Nephron progenitor cell (in vitro differentiated cells): ENCODE measurements at regions not wholly inside any gene's neighbourhood (a gene's known extent, or its start where the extent isn't known, plus 50 kb on each side); places are given as distances from the start of the nearest gene placed in this dataset.

Experiments
- DNase-seq: peaks from one replicate; pipeline ENCODE4 v3.0.0; 2021
- H3K27ac Mint-ChIP-seq: 2 replicates; pipeline ENCODE4 v1.8.0; 2021; ENCODE audit warnings: mild to moderate bottlenecking, moderate library complexity, mixed read lengths
- H3K27me3 Mint-ChIP-seq: 2 replicates; pipeline ENCODE4 v1.8.0; 2021; ENCODE audit warnings: mild to moderate bottlenecking, low read depth, mixed read lengths; ENCODE audit not compliant: poor library complexity
- H3K36me3 Mint-ChIP-seq: 2 replicates; pipeline ENCODE4 v1.8.0; 2021; ENCODE audit warnings: low read depth, mixed read lengths
- H3K4me1 Mint-ChIP-seq: 2 replicates; pipeline ENCODE4 v1.8.0; 2021; ENCODE audit warnings: mixed read lengths
- H3K4me3 Mint-ChIP-seq: 2 replicates; pipeline ENCODE4 v1.8.0; 2021; ENCODE audit warnings: mild to moderate bottlenecking, moderate library complexity, mixed read lengths
- H3K9me3 Mint-ChIP-seq: 2 replicates; pipeline ENCODE4 v1.8.0; 2021; ENCODE audit warnings: mild to moderate bottlenecking, moderate library complexity, mixed read lengths
- CTCF ChIP-seq: fragments of 200-600 bp; sonication (generic); IDR thresholded peaks from 2 replicates; pipeline ENCODE4 v1.5.0; 2021; ENCODE audit warnings: antibody characterized with exemption

- Mint-ChIP-seq H3K4me3 (no peak overlapping the region), H3K27me3 (peaks cover 4% of the 10 kb centered on the region), H3K27ac (no peak overlapping the region), H3K4me1 (peaks cover 25% of the 10 kb centered on the region), H3K36me3 (no peaks in the 10 kb centered on the region), H3K9me3 (no peaks in the 10 kb centered on the region)
- TF ChIP-seq CTCF = no peak
- no peak for DNase-seq
Observed at GRCh38 chr11:92501066-92501739, 276.6 kb downstream of the FAT3 start.

GRCh38 chr11:92504004-92504403 lies 279.4 kb downstream of the FAT3 start:
- no peak for TF ChIP-seq CTCF
- Mint-ChIP-seq H3K27me3 (peaks cover 4% of the 10 kb centered on the region), H3K27ac (no peak overlapping the region), H3K4me1 (peaks cover 15% of the 10 kb centered on the region), H3K4me3 (no peak overlapping the region), H3K9me3 (no peaks in the 10 kb centered on the region), H3K36me3 (no peaks in the 10 kb centered on the region)
- DNase-seq = no peak

- Mint-ChIP-seq H3K36me3 (no peaks in the 10 kb centered on the region), H3K27me3 (peaks cover 4% of the 10 kb centered on the region), H3K4me1 (peaks cover 15% of the 10 kb centered on the region), H3K9me3 (no peaks in the 10 kb centered on the region), H3K27ac (no peak overlapping the region), H3K4me3 (no peak overlapping the region)
- TF ChIP-seq CTCF = no peak
- no peak for DNase-seq
Observed at GRCh38 chr11:92504534-92504933, 279.9 kb downstream of the FAT3 start.

- H3K27ac Mint-ChIP-seq = no peak overlapping the region
- H3K9me3 Mint-ChIP-seq = no peaks in the 10 kb centered on the region
- peaks cover 11% of the 10 kb centered on the region for H3K4me1 Mint-ChIP-seq
- H3K4me3 Mint-ChIP-seq = no peak overlapping the region
- H3K27me3 Mint-ChIP-seq = peaks cover 4% of the 10 kb centered on the region
- no peak for TF ChIP-seq CTCF
- H3K36me3 Mint-ChIP-seq = no peaks in the 10 kb centered on the region
- no peak for DNase-seq
Observed at GRCh38 chr11:92505689-92506088, 281.1 kb downstream of the FAT3 start.

- DNase-seq = no peak
- TF ChIP-seq CTCF = no peak
Observed at GRCh38 chr11:92506809-92507336, 282.3 kb downstream of the FAT3 start.

GRCh38 chr11:92510591-92510990 lies 286.0 kb downstream of the FAT3 start:
- Mint-ChIP-seq H3K27ac (no peak overlapping the region), H3K4me3 (no peak overlapping the region), H3K27me3 (no peaks in the 10 kb centered on the region), H3K36me3 (peaks cover under 1% of the 10 kb centered on the region), H3K4me1 (no peaks in the 10 kb centered on the region), H3K9me3 (peaks cover 2% of the 10 kb centered on the region)
- DNase-seq = no peak
- no peak for TF ChIP-seq CTCF

More at GRCh38 chr11:92506809-92507336, 282.3 kb downstream of the FAT3 start:
- Mint-ChIP-seq H3K4me3 (no peak overlapping the region), H3K9me3 (no peaks in the 10 kb centered on the region), H3K27ac (no peak overlapping the region), H3K36me3 (no peaks in the 10 kb centered on the region), H3K4me1 (no peaks in the 10 kb centered on the region), H3K27me3 (peaks cover 4% of the 10 kb centered on the region)
